Fibroblast of pulmonary artery (primary cell): ENCODE measurements at regions not wholly inside any gene's neighbourhood (a gene's known extent, or its start where the extent isn't known, plus 50 kb on each side); places are given as distances from the start of the nearest gene placed in this dataset.

Experiments
- DNase-seq: peaks from one replicate; pipeline ENCODE4 v3.0.0-alpha.2; 2010; ENCODE audit warnings: low read depth
- H3K4me3 ChIP-seq: replicated peaks from 2 replicates; pipeline ENCODE4 v1.5.1; 2011; ENCODE audit warnings: low read depth, mild to moderate bottlenecking, control low read depth, low read length, moderate library complexity
- CTCF ChIP-seq: IDR thresholded peaks from 2 replicates; pipeline ENCODE4 v1.5.1; 2011; ENCODE audit warnings: mild to moderate bottlenecking, control low read depth, low read length, inconsistent platforms; ENCODE audit errors: missing control alignments

GRCh38 chr18:61664419-61665084 is 228.3 kb downstream of the RNF152 start:
- no peak for TF ChIP-seq CTCF

GRCh38 chr18:61662726-61663125 is 230.1 kb downstream of the RNF152 start:
- no peak for TF ChIP-seq CTCF
- DNase-seq = no peak
- no peak overlapping the region for H3K4me3 ChIP-seq

More at GRCh38 chr18:61664419-61665084, 228.3 kb downstream of the RNF152 start:
- DNase-seq = no peak
- no peak overlapping the region for H3K4me3 ChIP-seq

DNA sequence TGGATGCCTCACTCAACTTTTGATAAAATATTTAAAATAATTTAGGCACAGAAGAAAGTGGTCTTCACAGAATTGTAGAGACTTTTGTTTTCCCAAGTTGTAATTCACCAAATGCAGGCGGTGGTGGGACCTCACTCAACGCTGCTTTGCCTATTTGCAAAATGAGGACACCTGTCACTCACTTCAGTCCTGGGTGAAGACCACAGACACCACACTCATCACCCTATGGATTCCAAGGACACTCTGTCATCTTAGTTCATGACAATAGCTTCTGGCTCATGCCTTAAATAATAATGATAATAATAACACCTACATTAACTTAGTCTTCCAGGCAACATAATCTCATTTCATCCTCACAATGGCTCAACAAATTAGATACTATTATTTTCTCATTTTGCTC is 234.4 kb downstream of the RNF152 start:
- no peak for DNase-seq
- H3K4me3 ChIP-seq = no peak overlapping the region
- TF ChIP-seq CTCF = no peak

DNA sequence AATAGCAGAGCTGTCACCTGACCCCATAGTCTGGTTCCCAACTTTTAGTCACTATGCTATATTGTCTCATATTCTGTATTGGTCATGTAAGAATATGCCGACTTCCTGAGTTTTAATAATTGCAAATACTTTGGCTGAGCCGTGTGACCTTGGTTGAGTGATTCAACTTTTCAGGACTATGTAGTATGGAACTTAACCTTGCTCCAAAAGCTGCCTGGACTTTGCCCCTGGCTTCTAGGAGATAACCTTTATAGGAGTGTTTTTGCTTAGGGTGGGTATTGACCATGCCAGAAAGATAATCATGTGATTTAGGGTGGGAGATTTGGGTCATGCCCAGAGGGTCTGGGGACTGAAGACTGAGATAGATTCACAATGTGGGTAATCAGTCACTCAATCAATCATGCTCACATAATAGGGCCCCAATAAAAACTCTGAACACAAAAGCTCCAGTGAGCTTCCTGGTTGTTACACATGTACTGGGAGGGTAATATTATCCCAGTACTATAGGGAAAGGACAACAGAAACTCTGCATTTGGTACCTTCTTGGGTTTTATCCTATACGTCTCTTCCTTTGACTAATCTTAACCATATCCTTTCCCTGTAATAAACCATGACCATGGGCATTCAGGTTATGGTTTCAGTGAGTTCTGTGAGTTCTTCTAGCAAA is 235.6 kb downstream of the RNF152 start:
- no peak for TF ChIP-seq CTCF
- no peak overlapping the region for H3K4me3 ChIP-seq
- DNase-seq = no peak

DNA sequence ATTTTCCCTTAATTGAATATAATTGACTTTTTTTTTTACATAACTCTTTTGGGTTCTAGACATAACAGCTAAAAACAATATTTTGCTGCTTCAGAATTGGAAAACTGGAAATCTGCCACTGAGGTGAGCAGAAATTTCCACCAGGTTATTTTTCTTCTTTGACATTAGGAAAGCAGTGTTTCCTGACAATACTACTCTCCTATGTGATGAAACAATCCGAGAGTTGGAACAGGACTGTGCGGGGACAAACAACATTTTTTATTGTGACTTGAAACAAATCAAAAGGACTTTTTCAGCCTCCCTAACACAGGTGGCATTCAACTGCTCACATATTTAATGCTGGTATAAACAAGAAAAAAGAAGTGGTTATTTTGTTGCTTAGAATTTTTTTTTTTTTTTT is 237.2 kb downstream of the RNF152 start:
- TF ChIP-seq CTCF = no peak
- no peak overlapping the region for H3K4me3 ChIP-seq
- no peak for DNase-seq

DNA sequence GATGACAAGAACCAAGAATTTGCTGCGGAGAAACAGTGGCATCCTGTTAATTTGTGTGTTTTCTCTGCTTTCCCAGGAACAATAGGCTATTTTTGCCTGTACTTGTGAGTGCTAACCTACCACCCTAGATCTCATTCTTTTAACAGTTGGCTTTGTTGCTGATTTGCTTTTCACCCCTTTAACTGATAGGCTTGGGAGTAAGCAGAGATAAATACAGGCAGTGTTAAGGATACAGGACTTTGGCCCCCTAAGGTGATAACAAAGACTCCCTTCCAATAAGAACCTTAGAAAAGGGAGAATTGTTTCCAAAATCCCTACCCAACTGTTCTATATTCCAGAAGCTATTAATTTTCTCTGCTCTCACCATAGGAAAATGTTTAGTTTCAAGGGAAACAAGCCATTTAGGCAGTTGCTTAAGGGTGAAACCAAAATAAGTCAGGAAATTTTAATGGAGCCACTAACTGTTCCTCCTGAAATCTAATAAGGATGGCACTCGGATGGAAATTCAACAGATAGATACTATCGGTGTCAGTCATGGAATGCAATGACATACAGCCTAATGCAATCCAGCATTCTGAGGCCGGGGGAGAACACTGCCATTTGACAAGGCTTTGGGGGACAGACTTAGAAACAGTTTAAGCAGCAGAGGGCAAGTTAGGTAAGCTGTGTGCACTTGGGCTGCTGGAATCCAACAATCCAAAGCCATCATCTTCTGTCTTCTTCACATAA is 238.8 kb downstream of the RNF152 start:
- TF ChIP-seq CTCF = no peak
- no peak overlapping the region for H3K4me3 ChIP-seq
- no peak for DNase-seq
